Hepatocyte (in vitro differentiated cells): ENCODE measurements at regions not wholly inside any gene's neighbourhood (a gene's known extent, or its start where the extent isn't known, plus 50 kb on each side); places are given as distances from the start of the nearest gene placed in this dataset.

Experiments
- CTCF ChIP-seq: fragments of 200-600 bp; sonication (generic); IDR thresholded peaks from 2 replicates; pipeline ENCODE4 v1.5.1; 2016; ENCODE audit warnings: antibody characterized with exemption, mild to moderate bottlenecking; ENCODE audit not compliant: poor library complexity
- EZH2 ChIP-seq: fragments of 200-600 bp; sonication (generic); IDR thresholded peaks from 2 replicates; pipeline ENCODE4 v1.6.1; 2016; ENCODE audit warnings: antibody characterized with exemption, mild to moderate bottlenecking, borderline replicate concordance

GRCh38 chr4:156248917-156249316, 295.3 kb upstream of the CTSO start:
- no peak for TF ChIP-seq CTCF
- TF ChIP-seq EZH2: no peak
